SK-N-SH treated with all-trans-retinoic acid at 6 μM for 48 hours (cell line): ENCODE measurements at regions not wholly inside any gene's neighbourhood (a gene's known extent, or its start where the extent isn't known, plus 50 kb on each side); places are given as distances from the start of the nearest gene placed in this dataset.

Experiments used
- ATAC-seq: fragments of 200-7000 bp; cut with Tn5 transposase; 3 replicates; pipeline ENCODE4 v1.9.1; 2020; ENCODE audit warnings: mild to moderate bottlenecking, moderate library complexity
- BACH2 ChIP-seq: fragments of 250-450 bp; sonication (Bioruptor Pico); IDR thresholded peaks from 2 replicates; pipeline ENCODE4 v1.9.0; 2021; ENCODE audit warnings: mild to moderate bottlenecking, borderline replicate concordance
- CREB5 ChIP-seq: fragments of 250-450 bp; sonication (Bioruptor Pico); IDR thresholded peaks from 2 replicates; pipeline ENCODE4 v1.5.1; 2020; ENCODE audit warnings: low read depth, mild to moderate bottlenecking, moderate library complexity
- CSDC2 ChIP-seq: fragments of 250-450 bp; sonication (Bioruptor Pico); IDR thresholded peaks from 2 replicates; pipeline ENCODE4 v1.5.0; 2020; ENCODE audit warnings: mild to moderate bottlenecking, moderate library complexity
- CSRNP3 ChIP-seq: fragments of 250-450 bp; sonication (Bioruptor Pico); IDR thresholded peaks from 2 replicates; pipeline ENCODE4 v1.5.1; 2021; ENCODE audit warnings: mild to moderate bottlenecking, moderate library complexity
- ESRRG ChIP-seq: fragments of 250-450 bp; sonication (Bioruptor Pico); IDR thresholded peaks from 2 replicates; pipeline ENCODE4 v1.6.1; 2021; ENCODE audit warnings: mild to moderate bottlenecking
- GLIS3 ChIP-seq: fragments of 250-450 bp; sonication (Bioruptor Pico); IDR thresholded peaks from 2 replicates; pipeline ENCODE4 v1.5.0; 2020; ENCODE audit warnings: mild to moderate bottlenecking, moderate library complexity
- ISL1 ChIP-seq: fragments of 250-450 bp; sonication (Bioruptor Pico); IDR thresholded peaks from 2 replicates; pipeline ENCODE4 v2.1.2; 2022; ENCODE audit warnings: mild to moderate bottlenecking, moderate library complexity
- OSR1 ChIP-seq: fragments of 250-450 bp; sonication (Bioruptor Pico); IDR thresholded peaks from 2 replicates; pipeline ENCODE4 v1.8.0; 2022; ENCODE audit warnings: moderate library complexity, mild to moderate bottlenecking, inconsistent platforms
- POU6F1 ChIP-seq: fragments of 250-450 bp; sonication (Bioruptor Pico); IDR thresholded peaks from 2 replicates; pipeline ENCODE4 v1.8.0; 2021; ENCODE audit warnings: low read depth, mild to moderate bottlenecking, moderate library complexity, borderline replicate concordance
- PPARA ChIP-seq: fragments of 250-450 bp; sonication (Bioruptor Pico); IDR thresholded peaks from 2 replicates; pipeline ENCODE4 v1.5.0; 2020; ENCODE audit warnings: mild to moderate bottlenecking, borderline replicate concordance
- RARB ChIP-seq: fragments of 250-450 bp; sonication (Bioruptor Pico); IDR thresholded peaks from 2 replicates; pipeline ENCODE4 v1.8.0; 2021; ENCODE audit warnings: mild to moderate bottlenecking, moderate library complexity
- SNAI2 ChIP-seq: fragments of 250-450 bp; sonication (Bioruptor Pico); IDR thresholded peaks from 2 replicates; pipeline ENCODE4 v1.5.0; 2020; ENCODE audit warnings: mild to moderate bottlenecking, moderate library complexity
- TCF4 ChIP-seq: fragments of 250-450 bp; sonication (Bioruptor Pico); IDR thresholded peaks from 2 replicates; pipeline ENCODE4 v1.8.0; 2021; ENCODE audit warnings: mild to moderate bottlenecking, moderate library complexity, borderline replicate concordance
- ZC3H10 ChIP-seq: fragments of 250-450 bp; sonication (Bioruptor Pico); IDR thresholded peaks from 2 replicates; pipeline ENCODE4 v1.5.1; 2021; ENCODE audit warnings: mild to moderate bottlenecking, moderate library complexity
- ZNF565 ChIP-seq: fragments of 450-650 bp; formaldehyde crosslinking; conservative IDR thresholded peaks from 2 replicates; pipeline ENCODE4 v1.5.0; 2020; ENCODE audit warnings: low read depth, mild to moderate bottlenecking, moderate library complexity
- ZNF70 ChIP-seq: fragments of 450-650 bp; formaldehyde crosslinking; IDR thresholded peaks from 2 replicates; pipeline ENCODE4 v1.5.0; 2020; ENCODE audit warnings: mild to moderate bottlenecking, moderate library complexity
- ZNF8 ChIP-seq: fragments of 450-650 bp; formaldehyde crosslinking; IDR thresholded peaks from 2 replicates; pipeline ENCODE4 v1.5.0; 2020; ENCODE audit warnings: mild to moderate bottlenecking, moderate library complexity
- TF ChIP-seq, protein P1 (sequence below): fragments of 250-450 bp; sonication (Bioruptor Pico); IDR thresholded peaks from 2 replicates; pipeline ENCODE4 v1.8.0; 2020; ENCODE audit warnings: mild to moderate bottlenecking, moderate library complexity, borderline replicate concordance
- TF ChIP-seq, protein P2 (sequence below): fragments of 250-450 bp; sonication (Bioruptor Pico); IDR thresholded peaks from 2 replicates; pipeline ENCODE4 v1.5.0; 2020; ENCODE audit warnings: mild to moderate bottlenecking, moderate library complexity

DNA sequence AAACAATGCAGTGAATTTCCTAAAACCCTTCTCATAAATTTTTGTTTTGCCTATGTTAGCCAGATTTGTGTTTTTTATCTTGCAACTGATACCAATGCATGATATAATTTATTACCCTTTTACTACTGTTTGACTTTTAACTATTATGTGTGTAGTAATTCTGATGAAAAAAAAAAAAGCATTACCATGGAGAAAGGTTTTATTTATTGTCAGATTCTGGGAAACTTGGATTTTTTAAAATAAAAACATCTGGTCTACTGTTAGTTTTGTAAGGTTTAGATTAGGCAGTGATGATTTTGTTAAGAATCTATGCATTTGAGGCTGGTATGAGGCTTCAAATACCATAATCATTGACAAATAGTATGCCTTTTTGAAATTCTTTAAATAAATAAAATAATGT lies 470.4 kb upstream of the ROBO1 start:
- peak; percentile 54 for ATAC-seq
- TF ChIP-seq CSRNP3 (CRISPR knock-in tag) (no peak), CREB5 (CRISPR knock-in tag) (no peak), TCF4 (no peak), OSR1 (no peak), POU6F1 (CRISPR knock-in tag) (no peak), ZNF70 (CRISPR knock-in tag) (no peak), ESRRG (CRISPR knock-in tag) (no peak), ZC3H10 (CRISPR knock-in tag) (no peak), RARB (CRISPR knock-in tag) (no peak), ZNF8 (CRISPR knock-in tag) (no peak), PPARA (no peak), BACH2 (CRISPR knock-in tag) (no peak), ZNF565 (CRISPR knock-in tag) (no peak)
- TF ChIP-seq, protein P1, sequence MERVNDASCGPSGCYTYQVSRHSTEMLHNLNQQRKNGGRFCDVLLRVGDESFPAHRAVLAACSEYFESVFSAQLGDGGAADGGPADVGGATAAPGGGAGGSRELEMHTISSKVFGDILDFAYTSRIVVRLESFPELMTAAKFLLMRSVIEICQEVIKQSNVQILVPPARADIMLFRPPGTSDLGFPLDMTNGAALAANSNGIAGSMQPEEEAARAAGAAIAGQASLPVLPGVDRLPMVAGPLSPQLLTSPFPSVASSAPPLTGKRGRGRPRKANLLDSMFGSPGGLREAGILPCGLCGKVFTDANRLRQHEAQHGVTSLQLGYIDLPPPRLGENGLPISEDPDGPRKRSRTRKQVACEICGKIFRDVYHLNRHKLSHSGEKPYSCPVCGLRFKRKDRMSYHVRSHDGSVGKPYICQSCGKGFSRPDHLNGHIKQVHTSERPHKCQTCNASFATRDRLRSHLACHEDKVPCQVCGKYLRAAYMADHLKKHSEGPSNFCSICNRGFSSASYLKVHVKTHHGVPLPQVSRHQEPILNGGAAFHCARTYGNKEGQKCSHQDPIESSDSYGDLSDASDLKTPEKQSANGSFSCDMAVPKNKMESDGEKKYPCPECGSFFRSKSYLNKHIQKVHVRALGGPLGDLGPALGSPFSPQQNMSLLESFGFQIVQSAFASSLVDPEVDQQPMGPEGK, result no peak

DNA sequence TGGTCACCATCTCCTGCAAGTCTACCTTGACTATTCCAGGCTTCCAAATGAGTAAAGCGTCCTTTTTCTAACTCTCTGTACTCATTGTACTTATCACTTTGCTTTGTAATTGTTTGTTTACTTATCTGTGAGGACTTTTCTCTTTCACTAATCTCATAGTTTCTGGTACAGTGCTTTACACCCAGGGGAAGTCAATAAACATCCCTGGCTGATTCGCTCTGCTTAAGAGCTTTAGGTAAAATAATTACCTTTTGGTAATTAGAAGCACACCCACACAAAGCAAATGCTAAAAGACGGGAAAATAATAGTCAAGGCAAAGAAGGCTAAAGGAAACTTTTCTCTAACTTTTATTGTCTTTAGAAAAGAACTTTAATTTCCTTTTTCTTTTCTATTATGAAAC lies 466.9 kb upstream of the ROBO1 start:
- no peak for ATAC-seq
- TF ChIP-seq TCF4 (no peak), RARB (CRISPR knock-in tag) (no peak), ZNF565 (CRISPR knock-in tag) (no peak), SNAI2 (CRISPR knock-in tag) (no peak), PPARA (no peak), ISL1 (CRISPR knock-in tag) (no peak), GLIS3 (CRISPR knock-in tag) (no peak), ESRRG (CRISPR knock-in tag) (no peak), ZC3H10 (CRISPR knock-in tag) (no peak), OSR1 (no peak), CSRNP3 (CRISPR knock-in tag) (no peak), CSDC2 (CRISPR knock-in tag) (no peak), POU6F1 (CRISPR knock-in tag) (no peak), ZNF70 (CRISPR knock-in tag) (no peak), CREB5 (CRISPR knock-in tag) (no peak)
- TF ChIP-seq, protein P2, sequence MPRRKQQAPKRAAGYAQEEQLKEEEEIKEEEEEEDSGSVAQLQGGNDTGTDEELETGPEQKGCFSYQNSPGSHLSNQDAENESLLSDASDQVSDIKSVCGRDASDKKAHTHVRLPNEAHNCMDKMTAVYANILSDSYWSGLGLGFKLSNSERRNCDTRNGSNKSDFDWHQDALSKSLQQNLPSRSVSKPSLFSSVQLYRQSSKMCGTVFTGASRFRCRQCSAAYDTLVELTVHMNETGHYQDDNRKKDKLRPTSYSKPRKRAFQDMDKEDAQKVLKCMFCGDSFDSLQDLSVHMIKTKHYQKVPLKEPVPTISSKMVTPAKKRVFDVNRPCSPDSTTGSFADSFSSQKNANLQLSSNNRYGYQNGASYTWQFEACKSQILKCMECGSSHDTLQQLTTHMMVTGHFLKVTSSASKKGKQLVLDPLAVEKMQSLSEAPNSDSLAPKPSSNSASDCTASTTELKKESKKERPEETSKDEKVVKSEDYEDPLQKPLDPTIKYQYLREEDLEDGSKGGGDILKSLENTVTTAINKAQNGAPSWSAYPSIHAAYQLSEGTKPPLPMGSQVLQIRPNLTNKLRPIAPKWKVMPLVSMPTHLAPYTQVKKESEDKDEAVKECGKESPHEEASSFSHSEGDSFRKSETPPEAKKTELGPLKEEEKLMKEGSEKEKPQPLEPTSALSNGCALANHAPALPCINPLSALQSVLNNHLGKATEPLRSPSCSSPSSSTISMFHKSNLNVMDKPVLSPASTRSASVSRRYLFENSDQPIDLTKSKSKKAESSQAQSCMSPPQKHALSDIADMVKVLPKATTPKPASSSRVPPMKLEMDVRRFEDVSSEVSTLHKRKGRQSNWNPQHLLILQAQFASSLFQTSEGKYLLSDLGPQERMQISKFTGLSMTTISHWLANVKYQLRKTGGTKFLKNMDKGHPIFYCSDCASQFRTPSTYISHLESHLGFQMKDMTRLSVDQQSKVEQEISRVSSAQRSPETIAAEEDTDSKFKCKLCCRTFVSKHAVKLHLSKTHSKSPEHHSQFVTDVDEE (CRISPR knock-in tag), result no peak
- TF ChIP-seq, protein P1, result no peak
- TF ChIP-seq, all 23 proteins: peak for 0
